ENCODE measurements at regions not wholly inside any gene's neighbourhood (a gene's known extent, or its start where the extent isn't known, plus 50 kb on each side); places are given as distances from the start of the nearest gene placed in this dataset.

GRCh38 chr2:145845923-145846322, 1326.0 kb upstream of the ZEB2 start:
- DNase-seq: no peak

- no peak for DNase-seq
Observed at GRCh38 chr2:145845207-145845894, 1325.4 kb upstream of the ZEB2 start.

- DNase-seq: no peak
Observed at GRCh38 chr2:145841973-145842372, 1322.1 kb upstream of the ZEB2 start.

GRCh38 chr2:145836986-145837385, 1317.1 kb upstream of the ZEB2 start:
- no peak for DNase-seq

- DNase-seq: no peak
Observed at GRCh38 chr2:145835665-145836064, 1315.7 kb upstream of the ZEB2 start.

- DNase-seq: no peak
Observed at GRCh38 chr2:145832681-145833080, 1312.8 kb upstream of the ZEB2 start.

GRCh38 chr2:145829931-145830330, 1310.0 kb upstream of the ZEB2 start:
- no peak for DNase-seq

GRCh38 chr2:145827235-145827634, 1307.3 kb upstream of the ZEB2 start:
- DNase-seq: no peak

- DNase-seq: no peak
Observed at GRCh38 chr2:145824384-145824783, 1304.5 kb upstream of the ZEB2 start.

GRCh38 chr2:145822892-145823534, 1303.1 kb upstream of the ZEB2 start:
- DNase-seq: no peak

GRCh38 chr2:145820651-145821050, 1300.7 kb upstream of the ZEB2 start:
- DNase-seq: no peak

- DNase-seq: no peak
Observed at GRCh38 chr2:145818890-145819504, 1299.1 kb upstream of the ZEB2 start.

GRCh38 chr2:145815933-145816332, 1296.0 kb upstream of the ZEB2 start:
- no peak for DNase-seq

- DNase-seq: no peak
Observed at GRCh38 chr2:145813481-145813880, 1293.6 kb upstream of the ZEB2 start.

GRCh38 chr2:145812165-145812554, 1292.2 kb upstream of the ZEB2 start:
- no peak for DNase-seq

- no peak for DNase-seq
Observed at GRCh38 chr2:145811276-145812164, 1291.6 kb upstream of the ZEB2 start.

- no peak for DNase-seq
Observed at GRCh38 chr2:145807968-145808367, 1288.0 kb upstream of the ZEB2 start.

GRCh38 chr2:145807554-145807953, 1287.6 kb upstream of the ZEB2 start:
- DNase-seq: no peak

GRCh38 chr2:145806546-145806945, 1286.6 kb upstream of the ZEB2 start:
- DNase-seq: no peak

- no peak for DNase-seq
Observed at GRCh38 chr2:145802133-145802532, 1282.2 kb upstream of the ZEB2 start.

GRCh38 chr2:145801210-145801609, 1281.3 kb upstream of the ZEB2 start:
- DNase-seq: no peak

GRCh38 chr2:145800151-145801091, 1280.5 kb upstream of the ZEB2 start:
- DNase-seq: no peak

Data from CD4-positive, alpha-beta T cell treated with Interleukin-10 for 1 hour (primary cell).